H4 (cell line): ENCODE measurements at regions not wholly inside any gene's neighbourhood (a gene's known extent, or its start where the extent isn't known, plus 50 kb on each side); places are given as distances from the start of the nearest gene placed in this dataset.

Experiments used
- DNase-seq: peaks from one replicate; pipeline ENCODE4 v3.0.0-alpha.2; 2015; ENCODE audit warnings: low spot score

DNA sequence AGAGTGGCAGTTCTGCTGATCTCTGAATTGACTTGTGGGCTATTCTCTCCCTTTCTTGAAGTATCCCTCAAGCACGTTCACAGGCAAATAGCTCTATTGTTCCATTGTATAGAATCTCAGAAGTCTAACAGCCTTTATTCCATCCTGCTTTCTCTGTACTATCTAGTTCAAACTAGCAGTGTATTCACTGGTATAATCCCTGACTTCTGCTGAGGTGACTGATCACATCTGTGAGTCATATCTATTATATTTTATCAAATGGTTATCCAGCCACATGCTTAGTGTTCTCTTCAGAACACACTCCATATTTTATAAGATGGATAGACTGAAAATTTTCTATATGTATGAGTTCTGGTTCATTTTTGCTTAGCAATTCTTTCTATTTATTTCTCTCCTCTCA lies 866.1 kb downstream of the C12orf50 start:
- no peak for DNase-seq

DNA sequence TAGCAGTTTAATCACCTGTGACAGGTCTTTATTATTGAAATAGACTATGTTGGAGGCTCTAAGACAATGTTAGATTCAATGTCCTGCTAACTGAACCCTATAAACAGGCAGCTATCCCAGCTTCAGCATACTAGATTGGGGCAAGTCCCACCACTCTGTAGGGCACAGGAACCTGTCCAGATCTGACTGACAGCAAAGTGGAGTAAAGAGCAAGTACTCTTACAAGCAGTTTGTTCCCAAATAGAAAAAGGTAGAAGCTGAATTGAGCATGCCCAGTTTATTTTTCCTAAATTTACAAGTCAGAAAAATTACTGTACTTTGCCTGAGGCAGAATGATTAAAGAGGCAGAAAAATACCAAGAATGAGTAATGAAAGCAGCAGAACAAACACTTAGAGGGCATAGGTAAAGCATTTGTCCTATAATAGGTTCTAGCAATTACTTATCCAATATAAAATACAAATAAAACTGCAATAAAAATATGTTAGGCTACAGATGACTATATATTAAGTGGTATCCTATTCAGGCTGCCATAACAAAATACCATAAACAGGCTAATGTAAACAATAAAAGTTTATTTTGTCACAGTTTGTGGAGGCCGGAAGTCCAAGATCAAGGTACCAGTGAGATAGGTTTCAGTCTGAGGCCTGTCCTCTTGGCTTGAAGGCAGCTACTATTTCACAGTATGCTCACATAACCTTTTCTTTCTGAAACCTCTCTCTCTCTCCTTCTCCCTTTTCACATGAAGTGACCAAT lies 868.2 kb downstream of the C12orf50 start:
- no peak for DNase-seq

DNA sequence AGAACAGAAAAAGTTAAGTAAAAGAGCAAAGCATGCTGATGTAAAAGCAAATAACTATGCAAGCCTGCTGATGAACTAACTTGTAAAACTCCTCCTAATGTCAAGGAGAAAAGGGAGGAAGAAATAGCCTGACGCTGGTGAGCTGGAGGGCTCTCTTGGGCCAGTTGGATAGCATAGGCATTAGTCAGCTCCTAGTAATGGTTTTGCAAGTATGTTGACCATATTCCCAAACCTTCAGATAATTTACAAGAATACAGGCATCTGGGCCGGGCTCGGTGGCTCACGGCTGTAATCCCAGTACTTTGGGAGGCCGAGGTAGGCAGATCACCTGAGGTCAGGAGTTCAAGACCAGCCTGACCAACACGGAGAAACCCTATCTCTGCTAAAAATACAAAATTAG lies 871.4 kb downstream of the C12orf50 start:
- peak; percentile 87 for DNase-seq

DNA sequence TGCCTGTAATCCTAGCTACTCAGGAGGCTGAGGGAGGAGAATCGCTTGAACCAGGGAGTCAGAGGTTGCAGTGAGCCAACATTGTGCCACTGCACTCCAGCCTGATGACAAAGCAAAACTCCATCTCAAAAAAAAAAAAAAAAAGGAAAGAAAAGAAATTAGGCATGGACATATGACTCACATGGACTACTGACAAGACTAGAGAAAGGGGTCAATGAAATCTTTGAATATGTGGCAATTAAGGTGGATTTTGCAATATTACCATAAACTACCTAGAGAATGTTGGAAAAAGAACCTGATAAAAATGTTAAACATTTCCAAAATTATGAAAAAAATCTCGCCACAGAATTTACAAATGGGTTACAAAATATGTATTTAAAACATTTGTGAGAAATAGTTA lies 873.6 kb downstream of the C12orf50 start:
- DNase-seq: peak; percentile 23

DNA sequence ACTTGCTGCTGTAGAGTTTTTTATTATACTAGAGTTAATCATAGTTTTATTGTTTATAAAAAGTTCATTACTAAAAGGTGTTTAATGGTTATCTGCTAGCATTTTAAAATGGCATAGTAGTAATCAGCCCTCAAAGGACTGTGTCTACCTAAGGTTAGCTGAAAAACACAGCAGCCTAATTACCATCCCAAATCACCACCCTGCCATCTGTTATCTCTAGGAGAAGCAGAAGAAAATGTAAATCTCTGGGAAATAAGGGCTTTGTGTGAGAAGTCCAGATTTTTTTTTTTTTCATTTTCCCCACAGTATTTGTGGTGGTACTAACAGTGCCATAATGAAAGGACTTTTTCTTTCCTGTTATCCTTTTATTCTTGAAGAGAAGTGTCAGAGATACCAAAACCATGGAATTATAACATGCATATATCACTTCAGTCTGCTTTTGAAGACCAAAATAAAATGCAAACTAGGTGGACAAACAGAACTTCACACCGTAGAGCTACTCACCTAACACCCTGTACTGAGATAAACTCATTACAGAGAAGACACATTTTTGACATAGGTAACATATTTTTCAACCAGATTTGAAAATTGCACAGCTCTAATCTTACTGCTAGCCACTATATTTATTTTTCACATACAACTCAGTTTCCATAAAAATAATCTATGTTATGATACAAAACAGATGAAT lies 876.2 kb downstream of the C12orf50 start:
- DNase-seq: no peak

DNA sequence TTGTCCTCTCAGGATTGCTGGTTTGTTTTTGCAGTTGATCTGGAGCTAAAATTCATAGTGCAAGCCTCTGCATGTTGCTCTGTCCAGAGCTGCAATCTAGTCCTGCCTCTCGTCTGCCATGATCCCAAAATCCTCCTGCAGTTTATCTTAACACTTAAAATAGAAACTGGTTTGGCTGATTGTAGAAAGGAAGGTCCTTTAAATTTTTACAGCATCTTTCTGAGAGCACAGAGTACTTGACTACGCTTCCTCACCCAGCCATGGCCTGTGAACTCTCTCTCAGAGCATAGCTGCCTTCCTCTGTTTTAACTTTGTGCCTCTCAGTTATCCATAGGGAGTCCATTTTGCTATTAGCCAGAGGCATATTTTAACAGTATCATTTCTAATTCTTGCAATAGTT lies 877.1 kb downstream of the C12orf50 start:
- DNase-seq: no peak

DNA sequence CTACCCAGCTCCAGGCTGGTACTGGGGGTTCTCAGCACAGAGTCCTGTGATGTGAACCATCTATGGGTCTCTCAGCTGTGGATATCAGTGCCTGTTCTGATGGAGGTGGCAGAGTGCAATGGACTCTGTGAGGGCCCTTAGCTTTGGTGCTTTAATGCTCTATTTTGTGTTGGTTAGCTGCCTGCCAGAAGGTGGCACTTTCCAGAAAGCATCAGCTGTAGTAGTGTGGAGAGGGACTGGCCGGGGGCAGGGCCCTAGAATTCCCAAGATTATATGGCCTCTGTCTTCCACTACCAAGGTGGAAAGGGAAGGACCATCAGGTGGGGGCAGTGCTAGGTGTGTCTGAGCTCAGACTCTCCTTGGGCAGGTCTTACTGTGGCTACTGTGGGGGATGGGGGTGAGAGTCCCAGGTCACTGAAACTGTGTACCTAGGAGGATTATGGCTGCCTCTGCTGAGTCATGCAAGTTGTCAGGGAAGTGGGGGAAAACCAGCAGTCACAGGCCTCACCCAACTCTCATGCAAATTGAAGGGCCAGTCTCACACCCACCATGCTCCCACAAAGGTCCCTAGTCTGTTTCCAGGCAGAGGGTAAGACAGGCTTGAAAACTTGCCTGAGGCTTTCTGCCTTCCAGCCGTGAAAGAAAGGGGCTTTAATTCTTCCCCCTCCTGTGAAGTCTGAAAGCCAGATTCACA lies 878.1 kb downstream of the C12orf50 start:
- peak; percentile 13 for DNase-seq

DNA sequence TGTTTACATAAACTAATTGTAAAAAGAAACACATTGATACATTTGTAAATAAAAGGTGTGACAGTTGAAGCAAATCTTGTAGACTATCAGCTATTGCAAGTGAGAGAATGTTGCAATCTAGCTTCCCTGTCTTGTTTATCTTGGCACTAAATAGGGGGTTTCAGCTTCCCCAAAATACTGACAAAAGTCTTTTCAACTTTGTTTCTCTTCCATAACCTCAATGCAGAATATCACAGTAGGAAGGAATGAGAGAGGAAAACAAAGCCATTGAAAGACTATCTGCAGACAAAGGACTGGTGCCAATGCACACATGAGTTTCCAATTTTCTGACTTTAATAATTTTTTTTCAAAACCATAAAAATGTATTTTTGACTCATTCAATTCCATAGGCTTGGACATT lies 886.2 kb upstream of the MGAT4C start:
- no peak for DNase-seq

DNA sequence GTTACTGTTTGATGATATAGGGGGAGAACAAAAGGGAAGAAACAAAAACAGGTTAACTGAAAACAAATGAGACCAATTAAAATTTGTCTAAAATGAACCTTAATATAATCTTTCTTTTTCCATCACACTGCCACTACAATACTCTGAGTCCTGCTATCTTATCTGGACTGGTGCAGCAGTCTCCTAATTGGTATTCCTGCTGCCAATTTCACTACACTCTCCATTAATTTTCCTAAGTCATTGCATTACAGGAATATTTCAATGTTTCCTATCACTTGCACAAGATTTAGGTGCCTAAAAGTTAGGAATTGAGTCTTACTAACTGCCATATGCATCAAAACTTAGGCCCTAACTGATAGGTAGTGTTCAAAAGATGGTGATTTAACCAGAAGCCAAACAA lies 884.9 kb upstream of the MGAT4C start:
- DNase-seq: no peak

DNA sequence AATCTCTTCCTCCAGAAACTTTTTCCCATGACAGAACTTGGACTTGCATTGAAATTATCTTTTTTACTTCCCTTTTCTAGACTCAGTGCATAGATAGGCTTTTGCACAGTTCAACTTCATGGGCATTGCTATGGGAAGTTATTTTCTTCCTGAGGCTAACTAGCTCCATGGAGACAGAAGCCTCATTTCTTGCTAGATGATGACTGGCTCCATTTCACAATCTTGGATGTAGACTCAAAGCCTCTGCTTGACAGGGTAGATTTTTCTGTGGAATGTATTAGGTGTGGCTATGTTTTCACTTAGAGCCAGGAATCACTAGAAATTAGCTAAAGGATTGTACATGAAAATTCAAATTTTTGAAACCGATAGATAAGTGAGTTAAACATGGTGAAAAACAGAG lies 884.1 kb upstream of the MGAT4C start:
- DNase-seq: no peak

DNA sequence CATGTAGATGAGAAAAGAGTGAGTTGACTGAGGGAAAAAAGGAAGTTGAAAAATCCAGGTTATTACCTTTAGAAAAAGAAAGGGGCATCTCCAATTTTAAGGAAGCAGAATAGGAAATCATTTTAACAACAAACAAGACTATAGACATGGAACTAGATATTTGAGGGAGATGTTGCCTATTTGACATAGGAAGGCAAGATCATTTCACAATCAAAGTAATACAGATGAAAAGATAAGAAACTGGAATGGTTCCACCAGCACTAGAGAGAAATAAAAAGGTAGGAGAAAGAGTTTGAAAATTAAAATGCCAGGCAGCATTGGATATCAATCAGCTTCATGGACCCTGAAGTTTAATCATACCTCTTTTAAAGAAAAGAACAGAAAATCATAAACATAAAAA lies 881.0 kb upstream of the MGAT4C start:
- DNase-seq: no peak

DNA sequence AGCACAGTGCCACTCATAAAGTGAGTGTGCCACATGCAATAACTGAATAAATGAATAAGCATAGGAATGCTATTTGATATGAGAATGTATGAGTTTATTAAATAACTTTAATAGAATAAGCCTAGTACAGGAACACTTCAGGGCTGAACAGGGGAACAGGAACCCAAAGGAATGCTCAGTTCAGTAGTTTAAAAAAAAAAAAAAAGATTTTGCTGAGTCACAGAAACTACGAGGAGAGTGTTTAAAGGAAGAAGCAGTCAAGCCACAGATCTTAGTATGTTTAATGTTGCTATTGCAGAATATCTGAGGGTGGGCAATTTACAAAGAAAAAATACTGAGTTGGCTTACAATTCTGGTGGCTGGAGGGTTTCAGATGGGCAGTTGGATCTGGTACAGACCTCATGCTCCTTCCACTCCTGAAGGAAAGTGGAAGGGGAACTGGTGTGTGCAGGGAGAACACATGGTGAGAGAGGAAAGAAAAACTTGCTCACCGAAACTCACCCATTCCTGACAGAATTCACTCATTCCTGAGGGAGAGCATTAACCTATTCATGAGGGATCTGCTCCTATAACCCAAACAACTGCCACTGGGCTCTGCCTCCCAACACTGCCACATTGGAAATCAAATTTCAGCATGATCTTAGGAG lies 880.3 kb upstream of the MGAT4C start:
- peak; percentile 42 for DNase-seq

DNA sequence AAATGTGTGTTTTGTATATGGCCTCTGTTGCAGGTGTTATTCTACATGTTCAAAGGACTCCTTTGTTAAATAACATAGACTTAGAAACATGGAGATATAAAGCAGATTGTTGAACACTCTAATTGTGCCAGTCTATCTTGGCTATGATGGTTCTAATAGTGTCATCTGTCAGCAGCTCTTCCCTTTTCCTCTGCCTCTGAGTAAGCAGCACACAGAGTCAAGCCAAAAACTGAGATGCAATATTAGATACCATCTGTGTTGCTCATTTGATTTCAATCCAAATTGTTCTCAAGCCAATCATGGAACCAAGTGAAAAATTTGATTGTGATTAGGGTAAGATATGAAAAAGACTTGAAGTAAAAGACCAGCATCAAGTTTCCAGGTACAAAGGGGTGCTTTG lies 871.1 kb upstream of the MGAT4C start:
- DNase-seq: no peak

DNA sequence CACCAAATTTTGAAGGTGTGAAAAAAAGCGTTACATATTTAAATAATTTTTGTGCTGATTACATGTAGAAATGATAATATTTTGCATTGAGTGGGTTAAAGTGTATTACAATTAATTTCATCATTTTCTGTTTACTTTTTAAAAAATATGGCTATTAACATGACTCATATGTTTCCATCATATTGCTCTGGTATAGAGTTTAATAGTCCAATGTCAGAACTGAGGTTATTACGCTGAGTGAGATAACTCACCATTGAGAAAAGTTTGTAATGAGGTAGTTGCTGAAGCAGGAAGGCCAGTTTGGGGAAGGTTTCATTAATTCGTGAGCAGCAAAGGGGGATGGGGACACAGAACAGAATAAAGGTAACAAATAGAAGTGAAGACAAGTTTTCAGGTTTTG lies 865.7 kb upstream of the MGAT4C start:
- DNase-seq: no peak

DNA sequence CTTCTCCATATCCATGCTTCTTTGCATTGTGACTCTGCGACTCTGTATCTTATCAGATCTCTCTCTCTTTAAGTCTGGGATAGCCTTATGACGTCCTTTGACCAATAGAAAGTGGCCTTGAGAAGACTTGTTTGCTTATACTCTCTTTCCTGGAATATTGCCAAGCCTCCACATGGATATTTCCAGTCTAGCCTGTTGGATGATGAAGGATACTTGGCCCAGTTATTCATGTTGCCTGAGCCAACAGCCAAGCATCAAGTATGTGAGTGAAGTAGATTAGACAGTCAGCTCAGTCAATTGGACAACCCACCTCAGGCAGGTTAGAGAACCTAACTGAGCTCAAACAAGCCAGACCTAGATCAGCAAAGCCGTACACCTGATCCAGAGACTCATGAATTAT lies 864.2 kb upstream of the MGAT4C start:
- peak; percentile 34 for DNase-seq

DNA sequence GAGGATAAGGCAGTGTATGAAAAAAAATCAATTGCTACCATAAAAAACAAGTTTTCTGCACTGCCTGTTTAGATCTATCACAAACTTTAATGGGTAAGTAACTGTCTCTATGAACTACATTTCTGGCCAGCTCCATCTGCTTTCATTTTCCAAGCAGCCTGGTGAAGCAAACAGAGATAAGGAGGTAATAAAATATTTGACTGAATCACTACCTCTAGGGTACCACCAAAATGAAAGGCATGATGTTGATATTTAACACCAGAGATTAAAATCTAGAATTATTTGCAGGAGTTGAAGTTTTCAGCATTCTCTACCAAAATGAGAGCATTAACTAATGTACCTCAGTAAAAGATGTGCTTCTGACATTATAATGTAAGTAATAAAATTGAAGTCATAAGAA lies 863.5 kb upstream of the MGAT4C start:
- DNase-seq: no peak

DNA sequence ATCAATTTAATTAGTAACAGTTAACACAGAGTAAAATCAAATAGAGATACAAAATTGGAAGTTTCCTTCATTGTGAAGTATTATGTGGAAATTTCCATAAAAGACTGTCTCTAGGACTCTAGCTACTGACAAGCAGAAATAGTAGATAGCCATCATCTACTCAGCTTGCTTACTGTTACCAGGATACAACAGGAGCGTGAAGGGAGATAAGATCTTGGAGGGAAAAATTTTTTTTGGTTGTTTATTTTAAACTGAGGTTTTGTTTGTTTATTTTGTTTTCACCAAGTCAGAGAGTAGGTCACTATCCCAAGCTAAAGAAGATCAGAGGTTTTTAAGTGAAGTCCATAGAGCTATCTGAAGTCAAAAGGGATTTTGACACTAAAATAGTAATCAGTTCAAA lies 861.3 kb upstream of the MGAT4C start:
- peak; percentile 15 for DNase-seq

DNA sequence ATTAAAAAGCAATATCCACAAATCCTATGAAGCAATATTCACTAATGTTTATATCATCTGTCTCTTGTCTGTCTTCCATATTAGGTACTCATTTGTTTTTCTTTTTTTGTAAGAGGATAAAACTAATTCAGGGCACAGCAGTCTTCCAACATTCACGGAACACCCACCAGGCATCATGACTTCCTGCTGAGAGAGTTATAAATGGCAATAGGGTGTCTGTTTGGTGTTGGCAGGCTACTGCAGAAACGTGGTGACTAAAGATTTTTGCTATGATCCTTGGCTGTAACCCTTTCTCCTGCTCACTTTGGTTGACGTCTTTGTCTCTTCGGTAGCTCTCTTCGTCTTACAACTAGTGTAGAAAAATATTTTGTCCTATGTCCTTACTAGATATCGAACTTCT lies 860.6 kb upstream of the MGAT4C start:
- no peak for DNase-seq

DNA sequence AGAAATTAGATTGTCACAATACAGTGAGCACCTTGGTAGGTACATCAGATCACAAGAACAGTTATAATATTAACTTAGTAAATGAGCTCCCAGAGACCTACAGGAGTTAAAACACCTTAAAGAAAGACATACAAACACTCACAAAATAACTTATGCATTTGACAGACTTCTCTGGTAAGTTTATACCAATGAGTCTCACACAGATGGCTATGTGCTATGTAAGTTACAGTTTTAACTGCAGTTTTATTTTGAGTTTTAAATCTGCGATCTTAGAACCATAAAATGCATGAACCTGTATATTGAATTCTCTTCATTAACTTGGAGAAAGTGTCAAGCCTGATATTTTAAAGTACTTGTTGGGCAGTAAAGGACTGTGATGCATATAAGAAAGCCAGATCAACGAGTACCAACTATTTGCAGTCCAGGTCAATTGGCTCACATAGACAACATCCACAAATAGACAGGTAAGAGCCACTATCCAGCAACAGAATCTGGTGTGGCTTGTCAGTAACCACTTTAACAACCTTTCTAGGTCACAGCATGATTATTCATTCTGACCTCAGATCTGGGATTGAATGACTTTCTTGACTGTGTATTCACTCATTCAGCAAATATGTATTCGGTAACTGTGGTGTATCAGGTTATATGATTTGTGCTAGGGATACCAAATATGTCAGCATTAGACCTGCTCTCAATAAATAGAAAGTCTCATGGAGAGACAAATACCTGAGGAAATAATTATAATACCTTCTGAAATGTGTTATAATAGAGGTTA lies 856.6 kb upstream of the MGAT4C start:
- no peak for DNase-seq

DNA sequence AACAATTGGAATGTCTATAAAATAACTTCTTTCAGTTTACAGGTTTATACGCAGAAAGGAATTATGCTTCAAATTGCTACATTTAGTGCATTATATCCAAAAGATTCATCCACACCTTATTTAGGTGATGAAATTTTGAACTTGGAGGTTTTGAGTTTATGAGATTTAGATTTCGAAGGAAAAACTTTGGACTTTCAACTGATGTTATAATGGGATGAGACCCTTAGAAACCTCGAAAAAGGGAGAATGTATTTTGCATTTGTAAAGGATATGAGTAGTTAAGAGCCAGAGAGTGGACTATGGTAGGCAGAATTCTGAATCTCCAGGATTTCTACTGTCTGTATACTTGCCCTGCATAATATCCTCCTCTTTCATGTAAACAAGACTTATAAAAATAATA lies 851.6 kb upstream of the MGAT4C start:
- no peak for DNase-seq

DNA sequence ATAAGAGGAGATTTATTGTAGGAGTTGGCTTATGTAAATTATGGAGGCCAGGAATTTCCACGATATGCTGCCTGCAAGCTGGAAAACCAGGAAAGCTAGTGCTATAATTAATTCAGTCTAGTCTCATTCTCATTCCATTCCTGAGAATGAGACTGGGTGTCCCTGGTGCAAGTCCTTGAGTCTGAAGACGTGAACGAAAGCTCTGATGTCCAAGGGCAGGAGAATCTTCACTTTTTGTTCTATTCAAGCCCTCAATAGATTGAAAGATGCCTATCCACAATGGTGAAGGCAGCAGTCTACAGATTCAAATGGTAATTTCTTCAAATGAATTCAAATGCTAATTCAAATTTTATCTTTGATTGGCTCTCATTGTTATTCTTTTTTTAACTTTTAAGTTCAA lies 851.1 kb upstream of the MGAT4C start:
- no peak for DNase-seq

DNA sequence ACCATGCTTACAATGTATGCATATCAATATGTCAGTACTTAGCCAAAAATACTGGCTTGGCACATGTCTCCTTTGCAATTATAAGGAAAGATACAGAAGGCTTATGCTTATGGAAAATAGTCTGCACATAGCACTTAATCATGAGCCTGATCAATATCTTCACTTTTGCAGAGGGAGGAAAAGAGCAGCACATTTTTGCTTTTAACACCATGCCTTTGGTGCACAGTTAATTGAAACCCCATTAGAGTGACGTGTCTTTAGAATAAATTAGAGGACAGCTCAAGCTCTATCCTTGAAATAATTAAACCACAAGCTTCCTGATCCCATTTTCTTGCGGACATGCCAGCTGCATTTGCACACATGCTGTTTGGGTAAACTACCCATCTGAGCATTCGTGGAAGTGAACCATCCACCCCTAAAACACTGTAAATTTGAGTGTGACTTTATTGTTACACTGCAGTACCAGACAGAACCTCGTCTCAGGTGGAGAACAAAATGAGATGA lies 839.9 kb upstream of the MGAT4C start:
- no peak for DNase-seq
